NT2/D1 (cell line): ENCODE measurements at regions not wholly inside any gene's neighbourhood (a gene's known extent, or its start where the extent isn't known, plus 50 kb on each side); places are given as distances from the start of the nearest gene placed in this dataset.
"Not testable (repeated sequence)": the region's sequence is repeated elsewhere in the genome, so short reads cannot be mapped to it uniquely, and the experiment has no call there.

Source experiments
- DNase-seq: peaks from one replicate; pipeline ENCODE4 v3.0.0-alpha.2; 2011; ENCODE audit warnings: low read depth, low spot score
- H3K27me3 ChIP-seq: 2 replicates; pipeline ENCODE4 v1.6.0; 2011; ENCODE audit warnings: mild to moderate bottlenecking; ENCODE audit not compliant: insufficient read length, insufficient read depth
- H3K36me3 ChIP-seq: 2 replicates; pipeline ENCODE4 v1.6.1; 2011; ENCODE audit warnings: mild to moderate bottlenecking, low read length, mixed read lengths; ENCODE audit not compliant: insufficient read depth, insufficient read length
- H3K4me1 ChIP-seq: 2 replicates; pipeline ENCODE4 v1.5.1; 2011; ENCODE audit not compliant: insufficient read depth, insufficient read length
- H3K4me3 ChIP-seq: 2 replicates; pipeline ENCODE4 v1.5.1; 2011; ENCODE audit warnings: low read depth; ENCODE audit not compliant: insufficient read length
- H3K9ac ChIP-seq: 2 replicates; pipeline ENCODE4 v1.6.0; 2011; ENCODE audit warnings: low read depth; ENCODE audit not compliant: insufficient read length
- H3K9me3 ChIP-seq: 2 replicates; pipeline ENCODE4 v1.5.1; 2011; ENCODE audit warnings: mild to moderate bottlenecking, low read length; ENCODE audit not compliant: insufficient read depth
- SUZ12 ChIP-seq: IDR thresholded peaks from 2 replicates; pipeline ENCODE4 v1.6.1; 2011; ENCODE audit not compliant: insufficient read length, insufficient read depth; ENCODE audit errors: extremely low read depth
- YY1 ChIP-seq: IDR thresholded peaks from 2 replicates; pipeline ENCODE4 v1.6.1; 2011; ENCODE audit not compliant: insufficient read length, insufficient read depth
- ZNF274 ChIP-seq: IDR thresholded peaks from 2 replicates; pipeline ENCODE4 v1.6.1; 2011; ENCODE audit warnings: mild to moderate bottlenecking, low read depth, low read length

DNA sequence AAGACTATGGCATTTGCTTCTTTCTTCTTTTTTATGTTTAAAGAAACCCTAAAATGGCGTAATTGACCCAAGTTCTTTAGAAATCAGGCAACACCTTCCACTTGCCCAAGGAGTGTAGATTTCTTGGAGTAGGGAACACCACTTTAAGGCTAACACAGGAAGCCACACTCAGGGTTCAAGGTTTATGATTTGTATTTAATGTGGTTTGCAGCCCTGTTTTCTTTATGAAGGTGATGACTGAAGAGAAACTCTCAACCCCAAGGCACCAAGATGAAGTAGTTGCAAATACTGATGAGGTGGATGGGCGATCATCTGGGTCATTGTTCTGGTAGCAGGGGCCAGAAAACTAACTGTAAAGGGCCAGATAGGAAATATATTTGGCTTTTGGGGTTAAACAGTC lies 101.1 kb downstream of the DLEU7 start:
- Histone ChIP-seq H3K4me1 (no peaks in the 10 kb centered on the region), H3K4me3 (no peak overlapping the region), H3K27me3 (no peaks in the 10 kb centered on the region), H3K9ac (no peak overlapping the region), H3K9me3 (no peaks in the 10 kb centered on the region), H3K36me3 (no peaks in the 10 kb centered on the region)
- TF ChIP-seq SUZ12: no peak
- TF ChIP-seq ZNF274: no peak
- TF ChIP-seq YY1: no peak
- DNase-seq: no peak

DNA sequence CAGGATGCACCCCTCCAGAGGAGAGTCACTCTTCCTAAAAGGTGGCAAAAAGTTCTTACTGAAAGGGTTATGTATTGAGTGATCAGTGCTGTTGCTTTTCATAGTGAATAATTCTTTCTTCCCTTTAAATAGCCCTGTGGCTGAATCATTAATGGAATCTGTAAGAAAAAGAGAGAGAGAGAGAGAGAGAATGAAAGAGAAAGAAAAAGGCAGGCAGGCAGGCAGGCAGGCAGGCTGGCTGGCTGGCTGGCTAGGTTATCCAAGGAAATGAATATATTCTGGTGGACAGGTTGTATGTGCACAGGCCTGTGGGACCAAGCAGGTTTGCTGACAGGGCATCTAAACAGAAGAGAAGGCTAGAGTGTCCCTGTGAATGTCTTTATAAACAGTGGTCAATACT lies 100.5 kb downstream of the DLEU7 start:
- DNase-seq: no peak
- no peak overlapping the region for H3K9ac ChIP-seq
- TF ChIP-seq ZNF274 (no peak), YY1 (no peak), SUZ12 (no peak)

GRCh38 chr13:50744116-50744660 lies 99.3 kb downstream of the DLEU7 start:
- no peak overlapping the region for H3K4me3 ChIP-seq
- H3K4me1 ChIP-seq: no peaks in the 10 kb centered on the region
- no peaks in the 10 kb centered on the region for H3K36me3 ChIP-seq
- TF ChIP-seq SUZ12: no peak
- TF ChIP-seq ZNF274: no peak
- TF ChIP-seq YY1: no peak
- no peak for DNase-seq
- no peaks in the 10 kb centered on the region for H3K9me3 ChIP-seq
- no peak overlapping the region for H3K9ac ChIP-seq
- H3K27me3 ChIP-seq: no peaks in the 10 kb centered on the region

More for the DNA sequence above, 100.5 kb downstream of the DLEU7 start:
- Histone ChIP-seq H3K36me3 (no peaks in the 10 kb centered on the region), H3K27me3 (no peaks in the 10 kb centered on the region), H3K4me1 (no peaks in the 10 kb centered on the region), H3K4me3 (no peak overlapping the region), H3K9me3 (no peaks in the 10 kb centered on the region)

DNA sequence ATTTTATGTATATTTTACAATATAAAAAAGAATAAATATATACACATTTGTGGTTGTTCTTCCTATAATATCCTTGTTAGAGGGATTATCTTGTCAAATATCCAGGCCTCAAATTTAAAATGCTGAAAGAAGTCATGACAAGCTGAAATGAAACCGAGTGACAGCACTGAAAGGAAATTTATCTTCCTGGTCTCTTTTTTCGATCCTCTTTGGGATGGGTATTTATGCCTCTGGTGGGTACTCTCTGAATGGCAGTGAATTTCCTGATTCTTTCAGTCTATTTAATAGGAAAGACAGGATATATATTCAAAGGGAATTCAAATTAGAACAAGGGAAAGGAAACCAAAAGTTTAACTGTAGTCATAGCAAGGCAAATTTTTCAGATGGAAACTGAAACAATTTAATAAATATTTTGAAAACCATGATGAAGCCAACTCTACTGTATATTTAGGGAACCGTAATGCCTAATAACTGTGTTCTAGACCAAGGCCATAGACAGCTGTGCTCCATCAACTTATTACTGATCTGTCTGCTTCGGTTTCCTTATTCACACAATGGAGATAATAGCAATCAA lies 97.9 kb downstream of the DLEU7 start:
- Histone ChIP-seq H3K4me1 (no peaks in the 10 kb centered on the region), H3K9me3 (no peaks in the 10 kb centered on the region), H3K4me3 (no peak overlapping the region), H3K36me3 (no peaks in the 10 kb centered on the region), H3K27me3 (no peaks in the 10 kb centered on the region), H3K9ac (no peak overlapping the region)
- TF ChIP-seq SUZ12: no peak
- no peak for TF ChIP-seq YY1
- no peak for TF ChIP-seq ZNF274
- DNase-seq: no peak

DNA sequence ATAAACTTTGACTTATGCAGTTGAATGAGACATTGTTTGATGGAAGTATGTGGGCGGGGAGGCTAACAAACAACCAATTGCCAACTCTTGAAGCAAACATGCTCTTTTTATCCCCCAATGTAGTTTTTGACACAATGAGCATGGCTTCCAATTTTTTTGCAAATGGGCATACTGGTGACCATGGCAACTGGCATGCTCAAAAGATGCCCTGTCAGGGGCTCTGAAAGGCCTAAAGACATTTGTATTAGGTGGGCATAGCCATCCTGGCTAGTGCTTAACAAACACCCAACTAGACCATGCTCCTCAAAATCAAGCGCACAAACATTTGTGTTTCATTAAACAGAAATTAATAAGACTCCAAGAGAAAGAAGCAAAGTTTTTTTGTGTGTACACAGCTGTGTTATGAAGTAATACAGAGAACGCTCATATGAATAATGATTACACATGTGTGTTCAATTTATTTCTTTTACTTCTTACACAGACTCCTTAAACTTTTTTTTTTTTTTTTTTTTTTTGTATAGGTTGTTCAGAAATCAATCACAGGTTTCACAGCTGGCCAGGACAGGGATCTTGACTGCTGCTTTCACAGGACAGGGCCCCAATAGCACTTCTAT lies 95.6 kb downstream of the DLEU7 start:
- no peaks in the 10 kb centered on the region for H3K4me1 ChIP-seq
- no peak for DNase-seq
- no peaks in the 10 kb centered on the region for H3K9me3 ChIP-seq
- no peak overlapping the region for H3K9ac ChIP-seq
- no peak for TF ChIP-seq SUZ12
- TF ChIP-seq YY1: no peak
- TF ChIP-seq ZNF274: no peak
- no peaks in the 10 kb centered on the region for H3K27me3 ChIP-seq
- no peaks in the 10 kb centered on the region for H3K36me3 ChIP-seq
- no peak overlapping the region for H3K4me3 ChIP-seq

- not testable (repeated sequence) for H3K36me3 ChIP-seq, H3K4me3 ChIP-seq, H3K9me3 ChIP-seq, DNase-seq, H3K4me1 ChIP-seq, H3K9ac ChIP-seq, H3K27me3 ChIP-seq
These were observed 90.3 kb downstream of the DLEU7 start for GRCh38 chr13:50753221-50753620.

- H3K4me3 ChIP-seq, H3K9me3 ChIP-seq, H3K4me1 ChIP-seq, H3K36me3 ChIP-seq, DNase-seq, H3K27me3 ChIP-seq, H3K9ac ChIP-seq: not testable (repeated sequence)
These were observed 87.4 kb downstream of the DLEU7 start for GRCh38 chr13:50755862-50756685.
